HG02870 (cell line): ENCODE measurements at regions not wholly inside any gene's neighbourhood (a gene's known extent, or its start where the extent isn't known, plus 50 kb on each side); places are given as distances from the start of the nearest gene placed in this dataset.
A peak's percentile ranks its signal among the peaks of the same experiment; 100 is the strongest.

Source experiments
- ATAC-seq: cut with Tn5 transposase; IDR thresholded peaks from one replicate; pipeline ENCODE4 v1.9.1; 2021; ENCODE audit warnings: mild to moderate bottlenecking, moderate library complexity; ENCODE audit not compliant: unreplicated experiment

DNA sequence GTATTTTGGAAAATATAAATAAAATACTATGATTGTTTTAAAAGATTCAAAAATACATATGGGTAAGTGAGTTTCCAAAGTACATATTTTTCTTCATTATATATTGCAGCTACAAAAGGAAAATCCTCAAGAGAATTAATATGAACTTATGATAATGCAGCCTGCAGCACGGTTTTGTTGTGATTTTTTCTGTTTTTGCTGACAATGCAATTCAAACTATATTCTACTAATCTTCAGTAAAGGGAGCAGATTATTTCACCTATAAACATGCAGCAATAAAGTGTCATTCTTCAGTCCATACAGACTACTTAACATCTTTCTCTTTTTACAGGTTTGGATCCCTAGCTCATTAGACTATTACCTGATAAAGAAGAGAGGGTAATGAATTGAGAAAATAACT is 582.1 kb upstream of the MGAT4C start:
- ATAC-seq = no peak

DNA sequence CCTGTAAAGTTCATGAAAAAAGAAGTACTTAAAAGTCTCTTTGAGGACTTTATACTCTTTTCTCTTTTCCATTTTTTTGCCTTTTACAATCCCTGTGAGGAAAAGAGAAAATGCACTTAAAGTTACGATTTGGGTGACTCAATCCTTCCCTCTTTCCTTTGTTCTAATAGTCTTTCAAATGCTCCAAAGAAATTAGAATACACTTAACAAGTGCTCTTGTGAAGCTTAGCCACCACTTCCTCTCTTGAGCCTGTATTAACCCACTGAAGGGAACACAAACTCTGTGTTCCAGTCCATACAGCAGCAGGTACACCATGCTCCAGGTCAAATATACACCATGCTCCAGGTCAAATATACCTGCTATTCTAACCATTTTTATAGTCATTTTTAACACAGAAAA is 581.1 kb upstream of the MGAT4C start:
- ATAC-seq = no peak

DNA sequence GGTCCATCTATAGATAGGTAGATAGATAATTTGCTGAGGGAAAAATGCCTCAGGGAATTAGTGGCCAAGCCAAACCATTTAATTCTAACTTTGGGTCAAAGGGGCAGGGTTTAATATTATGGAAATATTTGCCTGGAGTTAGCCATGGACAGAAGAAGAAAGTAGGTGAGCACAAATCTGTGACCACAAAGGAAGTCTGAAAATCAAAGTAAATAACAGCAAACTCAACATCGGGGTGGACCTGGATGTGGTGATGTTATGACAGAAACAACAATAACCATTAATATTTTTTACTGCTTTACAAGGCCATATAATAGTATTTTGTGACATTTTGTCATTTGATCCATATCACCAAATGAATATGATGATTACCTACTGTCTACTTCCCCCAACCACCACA is 578.0 kb upstream of the MGAT4C start:
- no peak for ATAC-seq

DNA sequence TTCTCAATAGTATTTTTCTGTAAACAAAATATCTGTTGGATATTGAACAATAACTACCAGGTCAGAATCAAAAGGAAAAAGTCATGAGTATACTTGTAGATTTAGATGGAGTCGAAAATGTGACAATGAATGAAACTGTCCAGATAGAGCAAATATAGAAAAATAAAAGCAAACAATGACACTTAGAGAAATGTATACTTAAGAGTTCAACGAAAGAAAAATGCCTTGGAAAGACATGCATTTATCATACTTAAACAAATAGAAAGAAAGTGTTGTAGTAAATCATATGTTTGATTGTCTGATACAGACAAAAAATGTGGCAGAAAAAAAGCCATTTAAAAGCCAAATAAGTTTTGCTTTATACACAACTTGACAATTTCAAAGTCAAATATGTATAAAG is 571.2 kb upstream of the MGAT4C start:
- ATAC-seq = no peak

DNA sequence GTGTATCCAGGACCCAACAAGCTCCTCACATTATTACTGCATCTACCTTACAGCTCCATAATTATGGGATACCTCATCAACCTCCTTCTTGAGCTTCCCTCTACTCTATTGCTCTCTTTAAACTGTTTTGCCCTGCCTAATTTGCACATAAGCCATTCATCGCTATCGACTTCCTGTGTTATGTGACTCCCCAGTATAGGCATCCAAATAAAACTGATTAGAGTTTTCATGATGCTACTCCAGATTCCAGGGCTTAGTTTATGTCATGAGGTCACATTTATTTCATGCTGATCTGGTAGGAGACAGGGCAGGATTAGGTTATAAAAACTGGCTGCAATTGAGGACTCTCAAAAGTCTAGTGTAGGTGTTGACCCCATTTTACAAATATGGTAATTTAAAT is 569.9 kb upstream of the MGAT4C start:
- ATAC-seq = no peak

DNA sequence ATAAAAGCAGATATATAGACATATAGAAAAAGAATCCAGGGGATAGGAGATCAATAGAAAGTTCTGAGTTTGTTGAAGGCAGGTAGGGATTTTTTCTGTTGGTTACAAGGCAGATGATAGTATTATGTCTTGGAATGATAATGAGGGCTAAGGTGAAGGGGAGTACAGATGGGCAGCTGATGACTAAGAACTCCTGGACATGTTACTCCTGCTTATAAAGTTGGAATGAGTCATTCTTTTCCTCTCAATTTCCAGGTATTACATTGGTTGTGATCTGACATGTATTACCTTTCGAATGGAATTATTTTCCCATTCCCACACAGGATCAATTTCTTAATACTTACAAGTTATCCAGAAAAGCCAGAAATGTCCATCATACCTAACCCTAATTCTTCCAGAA is 545.2 kb upstream of the MGAT4C start:
- no peak for ATAC-seq

DNA sequence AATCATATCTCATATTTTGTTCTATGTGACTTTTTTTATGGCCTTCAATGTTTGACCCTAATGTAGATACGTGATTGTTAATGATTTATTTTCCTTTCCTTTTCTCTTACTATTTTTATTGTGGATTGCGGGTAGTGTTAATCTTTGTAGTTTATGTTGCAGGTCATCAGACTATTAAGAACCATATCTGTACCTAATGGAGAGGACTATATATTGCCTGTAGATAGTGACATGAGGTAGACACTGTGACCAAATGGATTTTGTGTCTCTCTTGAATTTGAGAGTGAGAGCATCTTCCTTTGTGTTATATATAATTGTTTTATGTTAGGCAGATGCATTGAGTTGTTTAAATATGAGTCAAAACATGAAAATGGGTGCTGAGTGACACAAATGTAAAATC is 543.4 kb upstream of the MGAT4C start:
- ATAC-seq = no peak

DNA sequence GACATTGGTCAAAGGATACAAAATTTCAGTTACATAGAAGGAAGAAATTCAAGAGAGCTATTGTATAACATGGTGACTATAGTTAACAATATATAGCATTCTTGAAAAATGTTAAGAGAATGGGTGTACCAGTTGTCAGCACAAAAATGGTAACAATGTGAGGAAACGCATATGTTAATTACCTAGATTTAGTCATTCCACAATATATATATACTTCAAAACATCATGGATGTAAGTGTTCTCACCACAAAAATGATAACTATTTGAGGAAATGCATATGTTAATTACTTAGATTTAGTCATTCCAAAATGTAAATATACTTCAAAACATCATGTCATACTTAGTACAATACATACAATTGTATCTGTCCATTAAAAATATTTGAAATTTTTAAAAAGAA is 540.4 kb upstream of the MGAT4C start:
- ATAC-seq = no peak

DNA sequence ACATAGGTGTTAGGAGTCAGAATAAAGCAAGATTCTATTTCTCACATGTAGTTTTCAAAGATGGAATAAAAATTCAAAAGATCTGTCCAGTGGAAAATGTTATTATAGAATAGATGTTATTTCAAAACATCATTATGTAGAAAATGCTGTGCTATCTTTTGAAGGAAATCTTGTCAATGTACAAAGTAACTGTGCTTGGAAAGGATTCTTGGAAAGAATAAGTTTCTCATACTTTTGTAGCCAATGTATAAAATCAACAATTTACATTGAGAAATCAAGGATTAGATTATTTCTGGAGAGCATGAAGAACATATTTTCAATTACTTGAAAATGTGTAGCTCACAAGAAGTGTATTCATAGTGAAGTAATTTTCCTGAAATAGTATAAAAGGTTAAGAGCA is 532.5 kb upstream of the MGAT4C start:
- ATAC-seq = no peak

DNA sequence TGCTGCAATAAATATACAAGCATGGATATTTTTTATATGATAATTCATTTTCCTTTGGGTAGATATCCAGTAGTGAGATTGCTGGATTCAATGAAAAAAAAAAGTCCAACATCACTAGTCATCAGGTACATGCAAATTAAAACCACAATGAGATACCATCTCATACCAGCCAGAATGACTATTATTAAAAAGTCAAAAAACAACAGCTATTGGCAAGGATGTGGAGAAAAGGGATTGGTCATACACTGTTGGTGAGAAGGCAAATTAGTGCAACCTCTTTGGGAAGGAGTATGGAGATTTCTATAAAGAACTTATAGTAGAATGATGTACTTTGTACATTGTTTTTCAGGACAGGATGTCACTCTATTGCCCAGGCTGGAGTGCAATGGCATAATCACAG is 531.2 kb upstream of the MGAT4C start:
- ATAC-seq = no peak

DNA sequence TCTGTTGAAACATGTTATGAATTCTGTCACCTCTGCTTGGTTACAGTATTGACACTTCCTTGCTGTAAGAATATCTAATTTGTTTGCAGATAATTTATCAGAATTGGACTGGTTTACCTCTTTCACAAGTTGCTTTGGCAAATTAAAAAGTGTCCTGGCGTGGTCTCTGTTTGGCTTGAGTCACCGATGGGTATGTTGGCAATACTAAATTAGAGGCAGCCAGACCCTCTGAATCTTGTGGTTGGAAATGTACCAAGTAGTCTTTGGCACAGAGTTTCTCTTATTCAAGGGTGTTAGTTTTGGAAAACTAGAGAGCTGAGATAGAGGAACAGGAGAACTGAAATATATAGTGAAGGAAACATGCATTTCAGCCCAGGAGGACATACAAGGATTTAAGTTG is 521.1 kb upstream of the MGAT4C start:
- ATAC-seq = no peak

DNA sequence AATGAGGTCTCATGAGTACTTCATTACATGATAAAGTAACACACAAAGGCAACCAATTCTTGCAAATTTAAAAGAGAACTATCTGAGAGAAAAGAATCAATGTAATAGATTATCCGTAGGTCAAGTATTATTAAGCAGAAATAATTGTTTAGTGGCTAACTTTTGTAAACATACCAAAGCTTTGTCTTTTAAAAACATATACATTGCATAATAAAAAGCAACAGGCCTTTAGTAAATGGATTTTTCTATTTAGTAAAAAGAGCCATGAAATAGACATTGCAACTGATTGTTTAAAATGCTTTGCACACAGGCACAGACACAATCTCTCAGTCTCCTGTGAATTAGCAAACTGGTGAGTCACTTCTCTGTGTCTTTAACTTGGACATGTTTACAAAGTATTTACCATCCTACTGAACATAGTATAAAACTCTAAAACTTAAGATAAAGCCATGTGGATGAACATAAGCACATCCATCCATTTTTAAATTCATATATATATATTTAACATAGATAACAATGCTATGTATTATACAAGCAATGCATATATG is 518.7 kb upstream of the MGAT4C start:
- ATAC-seq = no peak

DNA sequence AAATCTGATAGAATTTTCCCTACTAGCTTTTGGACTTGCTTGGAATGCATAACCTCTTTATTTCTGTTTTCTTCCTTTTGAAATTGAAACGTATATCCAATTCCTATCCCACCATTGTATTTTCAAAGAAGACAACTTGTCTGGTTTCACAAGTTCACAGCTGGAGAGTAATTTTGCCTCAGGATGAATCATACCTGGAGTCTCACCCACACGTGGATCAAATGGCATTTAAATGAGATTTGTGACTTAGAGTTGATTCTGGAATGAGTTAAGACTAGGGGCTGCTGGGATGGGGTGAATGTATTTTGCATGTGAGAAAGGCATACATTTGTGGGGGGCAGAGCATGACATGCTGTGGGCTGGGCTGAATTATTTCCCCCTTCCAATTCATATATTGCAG is 516.5 kb upstream of the MGAT4C start:
- no peak for ATAC-seq

DNA sequence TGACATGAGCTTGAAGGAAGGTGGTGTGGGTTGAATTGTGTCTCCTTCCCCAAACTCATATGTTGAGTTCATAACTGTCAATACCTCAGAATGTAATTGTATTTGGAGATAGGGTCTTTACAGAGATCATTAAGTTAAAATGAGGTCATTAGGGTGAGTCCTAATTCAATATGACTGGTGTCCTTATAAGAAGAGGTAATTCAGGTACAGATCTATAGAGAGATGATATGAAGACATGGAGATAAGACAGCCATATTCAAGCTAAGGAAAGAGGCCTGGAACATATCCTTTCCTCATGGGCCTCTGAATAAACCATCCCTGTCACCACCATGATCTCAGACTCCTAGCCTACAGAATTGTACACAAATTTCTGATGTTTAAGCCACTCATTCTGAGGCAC is 514.7 kb upstream of the MGAT4C start:
- no peak for ATAC-seq

DNA sequence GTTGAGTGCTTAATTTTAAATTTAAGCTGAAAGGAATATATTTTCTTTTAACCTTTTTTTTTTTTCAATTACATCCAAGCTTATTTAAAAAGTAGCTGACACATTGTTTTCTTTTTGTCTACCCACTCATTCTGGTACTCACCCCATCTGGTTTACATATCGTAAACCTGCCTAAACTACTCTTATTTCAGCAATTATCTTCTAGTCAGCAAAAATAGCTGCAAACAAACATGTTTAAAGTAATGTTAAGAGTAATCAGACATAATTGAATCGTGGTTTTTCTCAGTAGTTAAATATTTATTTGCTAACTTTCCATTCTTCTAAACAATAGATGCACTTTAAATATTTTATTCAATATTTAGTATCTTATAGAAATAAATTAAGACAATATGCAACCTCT is 492.7 kb upstream of the MGAT4C start:
- no peak for ATAC-seq

DNA sequence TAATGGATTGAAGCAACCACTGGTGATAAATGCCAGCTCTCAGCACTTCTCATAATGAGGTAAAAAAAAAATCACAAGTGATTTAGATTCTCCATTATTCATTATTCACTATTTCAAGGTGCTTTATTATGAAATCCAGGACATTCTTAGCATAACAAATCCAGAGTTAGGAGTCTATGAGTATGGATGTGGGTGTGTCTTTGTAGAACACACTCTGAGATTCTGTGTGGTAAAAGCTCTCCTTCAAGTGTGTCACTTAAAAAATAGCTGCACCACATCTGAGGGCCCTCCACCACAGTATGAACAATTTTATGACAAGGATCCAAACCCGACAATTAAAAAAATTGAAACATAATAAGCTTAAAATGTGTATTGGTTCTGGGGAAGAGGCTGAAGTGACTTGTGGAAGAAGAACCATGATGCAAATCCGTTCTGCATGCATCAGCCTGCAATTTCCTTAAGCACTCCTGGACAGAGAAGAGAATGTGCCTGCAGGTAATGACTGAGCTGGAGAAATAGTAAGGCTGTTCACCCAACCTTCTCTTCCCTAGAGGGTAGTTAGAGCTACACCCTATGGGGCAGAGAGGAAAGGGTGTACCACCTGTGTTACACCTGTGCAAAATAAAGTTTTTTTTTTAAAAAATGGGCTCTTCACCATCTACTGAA is 488.5 kb upstream of the MGAT4C start:
- ATAC-seq = no peak

DNA sequence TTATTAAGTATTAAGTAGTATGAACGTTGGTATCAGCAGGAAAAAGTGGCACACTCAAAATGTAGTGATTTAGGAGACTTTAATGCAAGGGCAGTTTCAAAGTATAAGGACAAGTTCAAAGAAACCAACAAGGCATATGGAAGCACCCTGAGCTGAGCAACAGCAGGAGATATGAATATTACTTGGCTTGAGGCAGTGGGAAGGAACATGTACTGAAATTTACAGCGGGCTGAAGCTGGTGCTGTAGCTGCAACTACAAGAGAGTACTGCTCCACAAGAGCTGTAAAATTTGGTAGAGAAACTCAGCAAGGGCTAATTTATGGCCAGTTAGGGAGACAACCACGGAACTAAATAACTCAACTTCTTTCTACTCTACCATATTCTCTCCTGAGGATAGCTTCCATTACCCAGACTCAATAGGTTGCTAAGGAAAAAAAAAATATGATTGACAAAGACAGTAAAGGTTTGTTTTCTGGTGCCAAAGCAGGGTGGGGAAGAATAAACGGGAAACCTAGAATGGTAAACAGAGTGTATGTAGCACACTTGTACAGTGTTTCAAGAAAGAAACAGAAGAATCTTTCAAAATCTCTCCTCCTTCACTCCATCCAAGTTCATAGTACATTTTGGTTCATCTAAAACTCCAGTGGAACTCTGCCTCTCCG is 487.8 kb upstream of the MGAT4C start:
- ATAC-seq = no peak

DNA sequence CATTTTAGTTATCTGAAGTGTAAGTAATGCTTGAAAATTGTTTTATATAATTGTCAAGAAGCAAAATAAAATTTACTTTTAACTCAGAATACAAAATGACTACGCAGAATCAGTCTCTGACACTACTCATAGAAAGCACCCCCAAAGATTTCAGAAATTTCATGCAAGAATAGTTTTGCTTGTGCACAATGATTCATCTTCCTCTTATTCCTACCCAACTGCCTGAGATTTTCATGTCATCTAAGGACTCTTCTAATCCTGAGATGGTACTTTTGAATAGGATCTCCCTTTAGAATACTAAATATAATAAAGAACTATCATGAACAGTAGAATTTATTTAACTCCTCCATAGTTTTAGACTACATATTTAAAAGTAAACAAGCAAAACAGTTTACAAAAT is 485.3 kb upstream of the MGAT4C start:
- ATAC-seq = no peak

DNA sequence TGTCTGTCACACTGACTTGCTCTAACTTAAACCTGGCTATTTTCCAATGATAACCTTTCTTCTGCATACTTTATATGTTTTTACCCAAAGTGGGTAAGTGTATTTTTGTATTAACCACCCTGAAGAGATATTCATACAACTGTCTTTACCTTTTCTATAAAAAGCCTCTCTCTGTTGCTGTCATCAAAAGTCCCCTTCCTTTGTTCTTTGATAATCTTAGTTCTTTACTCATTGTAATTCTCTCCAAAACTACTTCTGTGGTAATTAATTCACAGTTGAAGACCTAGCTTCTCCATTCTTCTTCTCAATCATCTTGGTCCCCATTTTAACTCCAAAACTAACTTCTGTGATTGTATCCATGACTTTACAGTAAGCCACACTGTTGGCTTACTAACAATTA is 479.7 kb upstream of the MGAT4C start:
- ATAC-seq = peak; percentile 65

DNA sequence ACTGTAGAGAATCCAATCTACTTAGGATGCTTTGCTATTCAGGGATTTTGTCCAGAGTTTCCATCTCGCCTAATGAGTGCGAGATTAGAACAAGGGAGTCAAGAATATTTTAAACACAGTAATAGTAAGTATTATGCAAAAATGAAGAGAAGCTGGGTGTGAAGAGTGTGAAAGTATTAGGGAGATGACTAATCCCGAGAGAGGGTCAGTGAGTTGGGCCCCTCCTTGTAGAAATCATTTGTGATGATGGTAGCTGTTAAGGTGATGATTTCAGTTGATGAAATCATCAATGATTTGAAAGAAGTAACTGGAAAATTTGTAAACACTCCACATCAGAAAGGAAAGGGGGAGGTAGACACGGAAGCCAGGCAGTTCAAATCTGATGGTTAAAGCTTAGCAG is 478.9 kb upstream of the MGAT4C start:
- no peak for ATAC-seq

DNA sequence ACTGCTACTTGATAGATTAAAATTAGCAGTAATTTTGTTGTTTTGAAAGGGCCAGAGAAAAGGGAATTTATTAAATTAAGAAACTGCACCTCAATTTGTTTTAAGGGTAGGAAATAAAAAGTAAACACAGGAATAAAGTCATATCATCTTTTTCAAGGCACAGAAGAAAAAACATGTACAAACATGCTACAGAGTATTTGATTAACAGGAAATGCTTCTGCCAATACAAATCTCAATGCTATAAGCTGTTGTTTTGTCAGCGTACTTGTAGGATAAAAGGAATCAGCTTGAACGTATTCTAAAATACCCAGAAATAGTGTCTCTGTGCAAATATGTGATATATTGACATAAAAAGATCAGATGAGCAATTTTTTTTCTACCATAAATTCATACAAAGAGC is 474.0 kb upstream of the MGAT4C start:
- ATAC-seq = no peak

DNA sequence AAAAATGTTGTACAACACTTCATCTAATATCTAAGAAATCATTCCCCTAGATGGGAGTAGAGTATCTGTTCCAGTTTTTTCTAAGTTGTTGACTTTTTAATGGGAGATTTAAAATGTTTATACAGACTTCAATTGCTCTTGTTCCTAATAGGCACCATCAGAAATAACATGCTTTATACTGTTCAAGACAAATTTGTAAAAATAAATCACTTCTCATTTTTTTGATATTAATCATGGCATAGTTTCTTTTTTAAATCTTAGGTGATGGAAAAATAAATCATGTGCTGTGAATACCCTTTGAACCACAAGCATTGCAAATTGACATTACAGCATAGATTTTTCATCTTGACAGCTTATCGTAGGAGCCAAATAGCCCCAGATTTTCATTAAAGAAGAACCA is 473.5 kb upstream of the MGAT4C start:
- no peak for ATAC-seq

DNA sequence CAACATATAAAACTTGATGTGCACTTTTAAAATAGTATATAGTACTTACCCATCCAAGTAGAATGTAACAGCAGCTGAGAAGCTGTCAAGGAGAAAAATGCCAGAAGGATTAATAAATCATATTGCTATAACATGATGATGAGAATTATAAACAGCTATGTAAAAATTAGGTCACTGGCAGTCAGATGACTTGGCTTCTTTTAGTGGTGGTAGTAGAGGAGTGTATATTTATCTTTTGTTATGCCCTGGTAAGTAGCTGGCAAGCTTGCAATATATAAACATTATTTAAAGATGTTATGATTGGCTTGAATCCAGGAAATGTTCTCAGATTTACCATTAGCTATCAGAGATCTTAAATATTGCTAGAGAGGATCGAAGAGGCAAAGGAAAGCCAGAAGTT is 471.0 kb upstream of the MGAT4C start:
- ATAC-seq = no peak
